Aorta (tissue), 5 donors: ENCODE measurements at regions not wholly inside any gene's neighbourhood (a gene's known extent, or its start where the extent isn't known, plus 50 kb on each side); places are given as distances from the start of the nearest gene placed in this dataset.

Source experiments
- ATAC-seq: fragments of 200-7000 bp; cut with Tn5 transposase; one replicate; pipeline ENCODE4 v1.9.1; 2022; ENCODE audit warnings: moderate library complexity; ENCODE audit not compliant: low FRiP score
- DNase-seq, 2 donors: peaks; one replicate each; pipeline ENCODE4 v3.0.0-alpha.2; 2020
- H3K27ac ChIP-seq, 2 donors: one replicate each; pipeline ENCODE4 v1.5.1; 2013; ENCODE audit warnings: low read length in 2 of 2, mild to moderate bottlenecking in 2 of 2, moderate library complexity in 2 of 2, control low read depth in 1 of 2, inconsistent platforms in 1 of 2, low read depth in 1 of 2
- H3K27me3 ChIP-seq, 2 donors: one replicate each; pipeline ENCODE4 v1.6.1; 2013; ENCODE audit warnings: control low read depth in 1 of 2, low read length in 1 of 2, mild to moderate bottlenecking in 1 of 2, moderate library complexity in 1 of 2; ENCODE audit not compliant: insufficient read depth in 2 of 2, control insufficient read depth in 1 of 2
- H3K36me3 ChIP-seq, 2 donors: one replicate each; pipeline ENCODE4 v1.6.1; 2013; ENCODE audit warnings: control low read depth in 1 of 2, low read length in 1 of 2, mild to moderate bottlenecking in 1 of 2; ENCODE audit not compliant: insufficient read depth in 2 of 2, control insufficient read depth in 1 of 2
- H3K4me1 ChIP-seq, 2 donors: one replicate each; pipeline ENCODE4 v1.6.1; 2013; ENCODE audit warnings: low read length in 2 of 2, control low read depth in 1 of 2, mild to moderate bottlenecking in 1 of 2, moderate library complexity in 1 of 2; ENCODE audit not compliant: insufficient read depth in 2 of 2, control insufficient read depth in 1 of 2
- H3K4me3 ChIP-seq, 2 donors: one replicate each; pipeline ENCODE4 v1.5.1; 2013; ENCODE audit warnings: low read length in 2 of 2, control low read depth in 1 of 2, mild to moderate bottlenecking in 1 of 2
- H3K9me3 ChIP-seq: one replicate; pipeline ENCODE4 v1.6.1; 2013; ENCODE audit warnings: mild to moderate bottlenecking, low read length; ENCODE audit not compliant: control insufficient read depth
- WGBS, 2 donors: extraction: QIAGEN DNeasy Blood & Tissue Kit; methylation state at CpG; one replicate each; pipeline ENCODE4 v1.1.7; 2013; 5-methylcytosine and 5-hydroxymethylcytosine counted together
- intact Hi-C, 2 donors: fragments of 100-400 bp; cut with DNase I; formaldehyde crosslinking; loops; one replicate each; pipeline versions ENCODE4 v1.14.2 to v1.15.0; 2022
- donor health status: healthy with polysubstance abuse.
- donor health status: Bipolar disorder and iron deficiency.
- donor health status: DM: no; HTN: no; CAD: no.
- donor health status: DM: no; HTN: no; CAD: no.
- donor health status: DM: yes; HTN: yes; CAD: no.

- WGBS, 2 donors: 92 to 93% methylated on average over 9 of the region's 9 CpGs
- ATAC-seq (no peak), DNase-seq (peak in 1 of 2 donors; percentile 38)
- no peaks in the 10 kb centered on the region for H3K36me3 ChIP-seq
- intact Hi-C loops: no loop called here
- H3K4me3 ChIP-seq: no peak overlapping the region
- H3K9me3 ChIP-seq: no peaks in the 10 kb centered on the region
- no peak overlapping the region for H3K27ac ChIP-seq
- H3K4me1 ChIP-seq: no peaks in the 10 kb centered on the region
- no peaks in the 10 kb centered on the region for H3K27me3 ChIP-seq
Observed at GRCh38 chr2:3097804-3098203, 279.8 kb downstream of the EIPR1 start.

GRCh38 chr2:3094999-3095958, 282.3 kb downstream of the EIPR1 start:
- Histone ChIP-seq H3K27ac (no peak overlapping the region), H3K36me3 (no peaks in the 10 kb centered on the region), H3K27me3 (no peaks in the 10 kb centered on the region), H3K4me3 (no peak overlapping the region), H3K4me1 (no peaks in the 10 kb centered on the region), H3K9me3 (no peaks in the 10 kb centered on the region)
- intact Hi-C loops: no loop called here
- WGBS, 2 donors: 80 to 84% methylated on average over 13 to 14 of the region's 14 CpGs
- DNase-seq (peak in 1 of 2 donors; percentile 46), ATAC-seq (no peak)

DNA sequence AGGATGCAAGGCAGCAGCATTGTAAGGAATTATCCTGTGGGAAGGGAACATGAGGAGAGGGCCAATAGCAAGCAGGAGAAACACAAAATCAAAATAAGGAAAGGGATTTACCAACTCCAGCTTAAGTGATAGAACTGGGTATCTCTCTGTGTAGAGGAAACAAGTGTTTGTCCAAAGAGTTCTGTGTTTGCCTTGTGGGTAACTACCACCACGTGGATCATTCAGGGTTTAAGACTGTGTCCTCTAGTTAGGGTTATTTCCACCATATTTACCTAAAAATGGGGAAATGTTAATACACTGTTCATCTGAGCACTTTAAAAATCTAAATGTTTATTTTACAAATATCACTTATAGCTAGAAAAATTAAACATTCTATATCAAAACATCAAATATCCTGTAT, 283.3 kb downstream of the EIPR1 start:
- ATAC-seq (no peak), DNase-seq (no peak)
- Histone ChIP-seq H3K4me3 (no peak overlapping the region), H3K27ac (no peak overlapping the region), H3K27me3 (no peaks in the 10 kb centered on the region), H3K4me1 (no peaks in the 10 kb centered on the region), H3K9me3 (no peaks in the 10 kb centered on the region), H3K36me3 (no peaks in the 10 kb centered on the region)
- intact Hi-C loops: no loop called here
- 69 to 77% methylated on average over 1 of the region's 1 CpG for WGBS, 2 donors

DNA sequence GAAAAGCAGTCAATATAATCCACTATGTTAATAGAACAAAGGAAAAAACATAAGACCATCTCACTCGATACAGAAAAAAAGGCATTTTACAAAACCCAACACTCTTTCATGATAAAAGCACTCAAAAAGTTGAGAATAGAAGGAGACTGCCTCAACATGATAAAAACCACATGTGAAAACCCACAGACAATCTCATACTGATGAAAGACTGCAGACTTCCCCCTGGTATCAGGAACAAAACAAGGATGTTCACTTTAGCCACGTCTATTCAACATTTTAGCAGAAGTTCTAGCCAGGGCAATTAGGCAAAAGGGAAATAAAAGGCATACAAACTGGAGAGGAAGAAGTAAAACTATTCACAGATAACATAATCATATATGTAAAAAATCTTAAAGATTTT, 285.9 kb downstream of the EIPR1 start:
- Histone ChIP-seq H3K4me3 (no peak overlapping the region), H3K27ac (no peak overlapping the region), H3K4me1 (no peaks in the 10 kb centered on the region), H3K27me3 (no peaks in the 10 kb centered on the region), H3K9me3 (peaks cover 2% of the 10 kb centered on the region), H3K36me3 (no peaks in the 10 kb centered on the region)
- ATAC-seq: no peak
- no peak for DNase-seq
- intact Hi-C loops: no loop called here
- 50 to 63% methylated on average over 2 of the region's 2 CpGs for WGBS, 2 donors

GRCh38 chr2:3082705-3083104, 294.9 kb downstream of the EIPR1 start:
- Histone ChIP-seq H3K9me3 (no peaks in the 10 kb centered on the region), H3K27ac (no peak overlapping the region), H3K4me3 (no peak overlapping the region), H3K27me3 (no peaks in the 10 kb centered on the region), H3K36me3 (no peaks in the 10 kb centered on the region), H3K4me1 (no peaks in the 10 kb centered on the region)
- ATAC-seq (no peak), DNase-seq (no peak)
- intact Hi-C loops: no loop called here
- 68 to 74% methylated on average over 4 of the region's 4 CpGs for WGBS, 2 donors

DNA sequence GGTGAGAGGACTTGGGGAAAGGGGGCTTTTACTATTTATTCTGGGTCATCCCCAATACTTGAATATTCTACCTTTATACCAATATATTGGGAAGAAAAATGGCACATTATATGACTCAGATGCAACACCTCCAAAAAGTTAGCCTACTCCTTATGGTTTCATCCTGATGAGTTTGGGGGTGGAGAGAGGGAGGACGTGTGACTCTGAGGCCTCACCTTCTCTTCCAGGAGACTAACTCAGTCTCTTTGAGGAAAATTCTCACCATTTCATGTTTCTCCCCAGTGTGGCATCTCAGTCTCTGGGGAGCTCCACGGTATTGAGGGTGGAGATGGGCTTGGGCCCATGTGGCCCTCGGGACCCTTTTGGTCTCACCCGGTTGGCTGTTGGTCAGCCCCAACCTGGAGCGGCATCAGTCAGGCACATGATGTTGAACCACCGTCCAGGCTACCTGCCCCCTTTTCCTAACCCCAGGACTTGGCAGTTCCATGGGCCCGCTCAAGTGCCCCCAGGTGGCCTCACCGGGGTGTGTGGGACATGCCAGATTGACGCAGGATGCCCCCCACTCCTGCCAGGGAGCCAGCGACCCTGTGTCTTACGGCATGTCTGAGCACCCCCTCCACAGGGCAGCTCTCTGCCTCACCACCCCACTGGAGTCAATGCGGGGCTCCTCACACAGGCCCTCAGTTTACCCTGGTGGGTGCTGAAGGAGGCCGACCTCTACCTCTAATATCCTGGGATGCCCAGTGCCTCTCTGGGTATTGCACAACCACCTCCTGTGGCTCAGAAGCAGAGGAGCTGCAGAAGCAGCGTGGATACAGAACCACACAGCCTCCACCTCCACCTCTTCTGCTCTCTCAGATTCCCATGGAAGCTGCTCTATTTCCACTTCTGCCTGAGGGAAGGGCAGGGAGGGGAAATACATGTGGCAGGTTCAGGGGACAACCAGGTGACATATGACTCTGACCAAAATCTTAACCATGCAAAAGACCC, 297.4 kb downstream of the EIPR1 start:
- intact Hi-C loops: no loop called here
- ATAC-seq: no peak
- 86% methylated on average over 14 of the region's 14 CpGs for WGBS, 2 donors
- no peaks in the 10 kb centered on the region for H3K4me1 ChIP-seq
- peak in 1 of 2 donors; percentile 73 for DNase-seq
- H3K36me3 ChIP-seq: no peaks in the 10 kb centered on the region
- no peak overlapping the region for H3K27ac ChIP-seq
- no peaks in the 10 kb centered on the region for H3K27me3 ChIP-seq
- H3K9me3 ChIP-seq: no peaks in the 10 kb centered on the region
- H3K4me3 ChIP-seq: no peak overlapping the region

GRCh38 chr2:3079466-3079865, 298.2 kb downstream of the EIPR1 start:
- no peaks in the 10 kb centered on the region for H3K36me3 ChIP-seq
- no peaks in the 10 kb centered on the region for H3K4me1 ChIP-seq
- no peaks in the 10 kb centered on the region for H3K9me3 ChIP-seq
- intact Hi-C loops: no loop called here
- 76 to 82% methylated on average over 2 of the region's 2 CpGs for WGBS, 2 donors
- H3K27ac ChIP-seq: no peak overlapping the region
- DNase-seq: no peak
- no peak overlapping the region for H3K4me3 ChIP-seq
- no peak for ATAC-seq
- H3K27me3 ChIP-seq: no peaks in the 10 kb centered on the region

DNA sequence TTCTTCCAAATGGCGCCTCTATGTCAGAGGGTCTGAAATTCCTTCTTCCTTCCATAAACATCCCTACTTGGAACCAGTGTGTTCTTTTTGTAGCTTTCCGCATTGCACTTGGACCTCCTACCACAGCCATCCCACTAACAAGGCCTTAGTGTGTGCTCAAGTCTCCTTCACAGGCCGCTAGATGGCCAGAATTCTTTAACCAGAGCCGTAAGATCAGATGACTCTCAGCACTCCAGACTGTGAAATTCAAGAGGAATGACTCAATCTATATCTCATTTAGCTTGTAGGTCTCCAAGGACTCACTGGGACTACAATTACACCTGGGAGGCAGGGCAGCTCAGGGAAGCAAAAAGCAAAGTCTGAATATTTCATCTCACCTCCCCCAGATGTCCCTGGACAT, 298.9 kb downstream of the EIPR1 start:
- H3K36me3 ChIP-seq: no peaks in the 10 kb centered on the region
- H3K4me3 ChIP-seq: no peak overlapping the region
- intact Hi-C loops: no loop called here
- H3K27me3 ChIP-seq: no peaks in the 10 kb centered on the region
- WGBS, 2 donors: 76 to 87% methylated on average over 4 of the region's 4 CpGs
- no peaks in the 10 kb centered on the region for H3K9me3 ChIP-seq
- H3K27ac ChIP-seq: no peak overlapping the region
- no peaks in the 10 kb centered on the region for H3K4me1 ChIP-seq
- no peak for ATAC-seq
- no peak for DNase-seq
